GM23338 (cell line): ENCODE measurements at regions not wholly inside any gene's neighbourhood (a gene's known extent, or its start where the extent isn't known, plus 50 kb on each side); places are given as distances from the start of the nearest gene placed in this dataset.

Experiments
- ATAC-seq: fragments of 200-7000 bp; cut with Tn5 transposase; 3 replicates; pipeline ENCODE4 v1.9.1; 2020
- DNase-seq: peaks from one replicate; pipeline ENCODE4 v3.0.0-alpha.2; 2015; ENCODE audit warnings: low spot score
- H2AFZ ChIP-seq: fragments of 200-600 bp; sonication (generic); 2 replicates; pipeline ENCODE4 v1.8.0; 2016; ENCODE audit warnings: antibody characterized with exemption, mild to moderate bottlenecking, moderate library complexity
- H3F3A ChIP-seq: fragments of 200-600 bp; sonication (generic); replicated peaks from 2 replicates; pipeline ENCODE4 v1.8.0; 2017; ENCODE audit warnings: antibody characterized with exemption, mixed run types, low read depth
- H3K27ac ChIP-seq: fragments of 200-600 bp; sonication (generic); 2 replicates; pipeline ENCODE4 v1.6.1; 2016; ENCODE audit warnings: low read depth
- H3K27me3 ChIP-seq: fragments of 200-600 bp; sonication (generic); 2 replicates; pipeline ENCODE4 v1.8.0; 2016; ENCODE audit warnings: mild to moderate bottlenecking, mixed run types, moderate library complexity; ENCODE audit not compliant: insufficient read depth
- H3K36me3 ChIP-seq: fragments of 200-600 bp; sonication (generic); 2 replicates; pipeline ENCODE4 v1.8.0; 2016; ENCODE audit warnings: mild to moderate bottlenecking; ENCODE audit not compliant: insufficient read depth
- H3K4me1 ChIP-seq: fragments of 200-600 bp; sonication (generic); 2 replicates; pipeline ENCODE4 v1.8.0; 2016; ENCODE audit warnings: mild to moderate bottlenecking, moderate library complexity; ENCODE audit not compliant: insufficient read depth
- H3K4me2 ChIP-seq: fragments of 200-600 bp; sonication (generic); 2 replicates; pipeline ENCODE4 v1.7.1; 2017; ENCODE audit warnings: mixed run types
- H3K4me3 ChIP-seq: fragments of 200-600 bp; sonication (generic); 2 replicates; pipeline ENCODE4 v1.6.1; 2016; ENCODE audit warnings: mixed run types
- H3K79me2 ChIP-seq: fragments of 200-600 bp; sonication (generic); replicated peaks from 2 replicates; pipeline ENCODE4 v1.8.0; 2017; ENCODE audit warnings: mild to moderate bottlenecking; ENCODE audit not compliant: insufficient read depth
- H3K9me2 ChIP-seq: fragments of 200-600 bp; sonication (generic); 2 replicates; pipeline ENCODE4 v1.8.0; 2017; ENCODE audit not compliant: insufficient read depth
- H4K20me1 ChIP-seq: fragments of 200-600 bp; sonication (generic); replicated peaks from 2 replicates; pipeline ENCODE4 v1.8.0; 2017; ENCODE audit warnings: mild to moderate bottlenecking; ENCODE audit not compliant: insufficient read depth
- H3K27ac Mint-ChIP-seq: 2 replicates; pipeline ENCODE4 v1.8.0; 2020; ENCODE audit warnings: inconsistent platforms, mild to moderate bottlenecking, moderate library complexity, mixed read lengths
- H3K27me3 Mint-ChIP-seq: 3 replicates; pipeline ENCODE4 v1.8.0; 2022; ENCODE audit warnings: low read depth, mild to moderate bottlenecking, moderate library complexity, mixed read lengths, inconsistent platforms; ENCODE audit not compliant: insufficient read depth, poor library complexity
- H3K36me3 Mint-ChIP-seq: 3 replicates; pipeline ENCODE4 v1.8.0; 2021; ENCODE audit warnings: low read depth, mild to moderate bottlenecking, inconsistent platforms, moderate library complexity, mixed read lengths
- H3K4me1 Mint-ChIP-seq: 3 replicates; pipeline ENCODE4 v1.8.0; 2020; ENCODE audit warnings: mild to moderate bottlenecking, inconsistent platforms, mixed read lengths
- H3K4me3 Mint-ChIP-seq: 3 replicates; pipeline ENCODE4 v1.8.0; 2021; ENCODE audit warnings: moderate library complexity, mild to moderate bottlenecking, inconsistent platforms, mixed read lengths
- H3K9me3 Mint-ChIP-seq: 3 replicates; pipeline ENCODE4 v1.8.0; 2020; ENCODE audit warnings: moderate library complexity, mild to moderate bottlenecking, inconsistent platforms, mixed read lengths
- CREB1 ChIP-seq: fragments of 250-450 bp; sonication (Bioruptor Pico); IDR thresholded peaks from 2 replicates; pipeline ENCODE4 v1.5.0; 2020; ENCODE audit warnings: low read depth, mild to moderate bottlenecking, moderate library complexity
- CTCF ChIP-seq, 2 experiments: fragments of 200-600 bp in 1 of 2; sonication (generic) in 1 of 2; conservative IDR thresholded peaks; 2 replicates each; pipeline versions ENCODE4 v1.5.1 to v1.6.1; 2016 to 2017; ENCODE audit warnings: antibody characterized with exemption in 2 of 2, low read depth in 2 of 2, mild to moderate bottlenecking in 2 of 2, moderate library complexity in 1 of 2
- ETS1 ChIP-seq: IDR thresholded peaks from 2 replicates; pipeline ENCODE4 v1.6.1; 2016; ENCODE audit warnings: antibody characterized with exemption
- EZH2 ChIP-seq: fragments of 200-600 bp; sonication (generic); IDR thresholded peaks from one replicate; pipeline ENCODE4 v1.8.0; 2017; ENCODE audit warnings: antibody characterized with exemption, mild to moderate bottlenecking, low read depth; ENCODE audit not compliant: unreplicated experiment
- EZH2phosphoT487 ChIP-seq: fragments of 200-600 bp; sonication (generic); IDR thresholded peaks from one replicate; pipeline ENCODE4 v1.8.1; 2018; ENCODE audit warnings: antibody characterized with exemption; ENCODE audit not compliant: unreplicated experiment
- JUNB ChIP-seq: IDR thresholded peaks from one replicate; pipeline ENCODE4 v1.6.1; 2016; ENCODE audit warnings: antibody characterized with exemption; ENCODE audit not compliant: unreplicated experiment
- STAT1 ChIP-seq: IDR thresholded peaks from one replicate; pipeline ENCODE4 v1.6.1; 2016; ENCODE audit warnings: antibody characterized with exemption; ENCODE audit not compliant: unreplicated experiment
- ZNF114 ChIP-seq: fragments of 250-450 bp; sonication (Bioruptor Pico); IDR thresholded peaks from 2 replicates; pipeline ENCODE4 v1.5.0; 2020; ENCODE audit warnings: mild to moderate bottlenecking, moderate library complexity
- ZNF462 ChIP-seq: fragments of 250-450 bp; sonication (Bioruptor Pico); IDR thresholded peaks from 2 replicates; pipeline ENCODE4 v1.5.0; 2020; ENCODE audit warnings: mild to moderate bottlenecking, moderate library complexity

GRCh38 chrX:42189576-42189975 lies 266.2 kb upstream of the CASK start (continued):
- TF ChIP-seq ETS1 (no peak), EZH2 (no peak)

DNA sequence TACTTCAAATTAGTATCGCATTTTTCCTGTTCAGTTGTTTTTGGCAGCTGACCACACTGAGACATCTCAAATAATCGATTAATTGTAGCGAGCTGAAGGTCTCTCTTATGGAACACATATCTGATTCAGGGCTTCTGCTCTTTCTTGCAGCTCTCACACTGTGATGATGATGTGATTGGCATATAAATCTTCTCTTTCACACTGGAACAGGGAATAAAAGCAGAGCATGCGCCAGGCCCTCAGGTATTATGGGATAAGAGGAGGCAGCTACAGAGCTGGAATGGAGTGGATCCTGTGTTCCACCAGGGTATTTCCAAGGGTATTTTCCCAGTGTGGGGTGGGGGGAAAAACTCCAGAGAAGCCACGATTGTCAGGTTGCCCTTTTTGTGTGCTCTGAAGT lies 265.4 kb upstream of the CASK start:
- DNase-seq: no peak
- no peak overlapping the region; the same call in 1 of the 2 replicates for H3K27ac Mint-ChIP-seq
- H3K27me3 Mint-ChIP-seq: peaks cover 4% of the 10 kb centered on the region
- no peak for ATAC-seq
- H3K4me3 Mint-ChIP-seq: no peak overlapping the region
- H3K9me3 Mint-ChIP-seq: peaks cover 6% of the 10 kb centered on the region; the same call in 1 of the 3 replicates
- Histone ChIP-seq H3K4me2 (0 out of 2 replicates have a peak overlapping the region, but pooled peaks have one; percentile 34), H3K9me2 (no peaks in the 10 kb centered on the region), H4K20me1 (no peaks in the 10 kb centered on the region), H3K4me1 (peaks cover 8% of the 10 kb centered on the region; the same call in 1 of the 2 replicates), H3K27ac (no peak overlapping the region), H3K79me2 (no peaks in the 10 kb centered on the region), H3F3A (no peaks in the 10 kb centered on the region), H3K4me3 (no peak overlapping the region), H2AFZ (no peak overlapping the region; the same call in 1 of the 2 replicates), H3K36me3 (no peaks in the 10 kb centered on the region), H3K27me3 (no peaks in the 10 kb centered on the region)
- TF ChIP-seq EZH2 (no peak), STAT1 (no peak)
- H3K4me1 Mint-ChIP-seq: peaks cover 9% of the 10 kb centered on the region
- H3K36me3 Mint-ChIP-seq: peaks cover 3% of the 10 kb centered on the region; the same call in 2 of the 3 replicates

DNA sequence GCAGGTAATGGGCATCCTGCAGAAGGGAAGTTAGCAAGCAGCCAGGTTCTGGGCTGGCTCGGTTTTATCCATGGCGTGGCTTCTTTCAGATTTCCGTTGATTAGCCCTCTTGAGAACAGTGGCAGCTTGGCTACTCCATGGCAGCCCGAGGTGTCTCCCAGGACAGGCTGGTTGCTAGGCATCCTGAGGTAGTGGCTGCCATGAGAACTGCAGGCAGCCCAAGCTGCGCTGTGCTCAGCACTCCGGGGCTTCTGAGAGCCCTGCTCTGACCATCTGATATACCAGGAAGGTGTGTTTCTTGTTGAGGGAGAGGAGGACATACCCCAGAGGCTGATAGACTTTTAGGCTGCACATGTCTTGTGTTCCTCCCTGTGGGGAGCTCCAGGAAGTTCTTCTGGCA lies 253.4 kb upstream of the CASK start:
- Histone ChIP-seq H3K9me2 (no peaks in the 10 kb centered on the region), H2AFZ (no peak overlapping the region), H3K79me2 (no peaks in the 10 kb centered on the region), H3K4me1 (no peaks in the 10 kb centered on the region), H3K27ac (no peak overlapping the region), H3K27me3 (no peaks in the 10 kb centered on the region), H3K4me3 (no peak overlapping the region), H3K36me3 (no peaks in the 10 kb centered on the region), H3F3A (no peaks in the 10 kb centered on the region), H3K4me2 (no peak overlapping the region), H4K20me1 (no peaks in the 10 kb centered on the region)
- no peaks in the 10 kb centered on the region for H3K4me1 Mint-ChIP-seq
- H3K4me3 Mint-ChIP-seq: no peak overlapping the region
- DNase-seq (peak; percentile 3), ATAC-seq (peak; percentile 82)
- no peaks in the 10 kb centered on the region for H3K36me3 Mint-ChIP-seq
- no peak overlapping the region for H3K27ac Mint-ChIP-seq
- H3K9me3 Mint-ChIP-seq: no peaks in the 10 kb centered on the region
- H3K27me3 Mint-ChIP-seq: peaks cover 1% of the 10 kb centered on the region
- no peak for TF ChIP-seq ZNF114
- no peak for TF ChIP-seq CREB1 (CRISPR knock-in tag)
- TF ChIP-seq EZH2phosphoT487: no peak
- no peak for TF ChIP-seq CTCF (conservative IDR thresholded peaks at IDR 0.05; ENCODE audit: low read depth in 2 of 2)
- TF ChIP-seq ZNF462 (CRISPR knock-in tag): no peak
- TF ChIP-seq ETS1: no peak
- no peak for TF ChIP-seq JUNB
